ENCODE measurements at regions not wholly inside any gene's neighbourhood (a gene's known extent, or its start where the extent isn't known, plus 50 kb on each side); places are given as distances from the start of the nearest gene placed in this dataset.

DNA sequence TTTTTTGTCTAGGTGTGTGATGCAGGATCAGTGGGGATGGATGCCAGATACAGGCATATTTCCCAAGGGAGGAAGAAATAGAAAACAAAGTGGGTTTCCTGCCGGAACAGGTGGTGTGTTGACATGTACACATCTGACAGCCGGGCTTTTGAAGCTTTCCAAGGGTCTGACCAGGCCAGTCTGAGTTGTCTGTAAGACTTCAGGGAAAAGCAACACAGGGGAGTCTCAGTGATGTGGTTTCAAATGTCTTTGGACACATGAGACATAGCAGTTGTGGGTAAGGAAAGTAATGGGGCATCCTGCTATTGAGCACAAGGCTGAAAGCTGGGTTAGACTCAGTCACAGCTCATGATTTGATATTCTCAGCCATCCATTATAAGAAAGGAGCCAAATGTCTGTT is 274.9 kb downstream of the PIK3R1 start:
- no peak for DNase-seq

DNA sequence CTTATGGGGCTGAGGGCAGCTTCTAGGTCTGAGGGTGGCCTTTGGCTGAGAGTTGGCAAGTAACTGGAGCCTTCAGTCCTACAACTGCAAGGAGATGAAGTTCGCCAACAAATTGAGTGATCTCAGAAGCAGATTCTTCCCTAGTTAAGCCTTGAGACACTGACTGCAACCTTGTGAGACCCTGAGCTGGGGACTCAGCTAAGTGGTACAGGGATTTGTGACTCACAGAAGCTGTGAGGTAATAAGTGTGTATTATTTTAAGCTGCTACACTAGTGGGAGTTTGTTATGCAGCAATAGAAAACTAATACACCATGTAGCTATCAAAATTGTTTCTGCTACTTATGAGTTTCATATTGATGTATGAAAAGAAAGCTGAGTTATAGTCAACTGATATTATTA is 279.2 kb downstream of the PIK3R1 start:
- DNase-seq = no peak

DNA sequence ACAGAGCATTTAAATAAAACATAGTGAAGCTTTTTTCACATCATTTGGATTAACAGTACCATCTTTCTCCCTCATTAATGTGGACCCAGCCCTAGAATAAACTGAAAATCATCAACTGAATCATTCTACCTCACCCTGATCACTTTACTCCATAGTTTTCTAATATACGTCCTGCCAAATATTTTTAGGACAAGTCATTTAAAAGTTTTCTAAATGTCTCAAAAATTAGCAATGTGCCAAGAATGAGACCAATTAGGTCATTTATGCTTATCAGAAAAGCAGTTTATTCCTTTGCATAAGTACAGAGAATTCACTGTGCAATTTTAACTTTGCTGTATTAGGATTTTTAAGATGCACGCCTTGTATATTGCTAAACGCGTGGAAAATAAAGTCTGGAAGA is 284.4 kb downstream of the PIK3R1 start:
- no peak for DNase-seq

DNA sequence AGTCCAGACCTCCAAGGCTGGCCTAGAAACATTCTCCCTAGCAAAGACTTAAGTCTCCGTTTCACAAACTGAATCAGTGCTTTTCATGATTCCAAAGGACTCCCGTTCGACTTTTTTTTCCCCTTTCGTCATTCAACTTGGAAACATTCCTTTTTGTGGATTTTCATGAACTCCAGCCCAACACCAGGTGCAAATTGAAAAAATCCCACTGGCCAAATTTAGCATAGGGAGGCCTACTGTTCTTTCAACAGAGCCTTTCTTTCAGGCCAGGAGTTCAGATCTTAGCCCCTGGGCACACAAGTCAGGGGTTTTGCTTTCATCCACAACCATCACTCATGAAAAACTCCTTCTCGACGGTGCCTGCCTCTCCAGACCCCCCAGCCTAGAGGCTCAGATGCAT is 285.3 kb downstream of the PIK3R1 start:
- DNase-seq = no peak

DNA sequence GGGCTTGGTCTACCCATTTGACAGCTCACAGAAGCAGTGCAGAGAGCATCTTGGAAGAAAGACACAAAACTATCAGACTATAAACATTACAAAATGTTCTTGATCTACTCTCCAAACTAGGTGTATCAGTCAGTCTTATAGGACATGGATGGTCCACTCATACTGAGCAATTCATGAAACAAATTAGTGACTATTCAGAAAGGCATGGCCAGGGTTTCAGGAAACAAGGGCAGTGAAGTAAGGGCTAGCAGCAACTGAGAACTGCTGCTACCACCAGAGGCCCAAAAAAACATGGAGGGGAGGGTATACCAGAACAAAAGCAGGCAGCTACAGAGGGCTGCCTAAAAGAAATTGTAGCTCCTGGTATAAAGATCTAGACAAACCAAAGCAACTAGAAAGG is 287.0 kb downstream of the PIK3R1 start:
- no peak for DNase-seq

DNA sequence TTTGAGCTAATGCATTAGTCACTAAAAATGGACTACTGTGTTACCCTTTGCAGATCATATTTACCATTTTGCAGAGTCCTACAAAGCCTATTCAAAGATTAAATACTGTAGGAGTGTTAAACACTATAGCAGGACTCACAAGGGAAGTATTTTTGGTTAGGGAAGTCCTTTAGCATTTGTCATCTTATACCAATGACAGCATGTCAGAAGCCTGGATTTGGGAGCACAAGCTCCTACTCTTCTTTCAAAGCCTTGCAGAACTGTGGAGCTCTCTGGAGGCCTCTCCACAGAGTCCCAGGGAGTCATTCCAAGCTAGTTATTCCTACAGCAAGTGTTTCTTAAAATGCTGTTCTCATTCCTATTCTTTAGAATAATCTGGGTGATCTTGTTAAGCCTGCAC is 288.8 kb downstream of the PIK3R1 start:
- DNase-seq = no peak

DNA sequence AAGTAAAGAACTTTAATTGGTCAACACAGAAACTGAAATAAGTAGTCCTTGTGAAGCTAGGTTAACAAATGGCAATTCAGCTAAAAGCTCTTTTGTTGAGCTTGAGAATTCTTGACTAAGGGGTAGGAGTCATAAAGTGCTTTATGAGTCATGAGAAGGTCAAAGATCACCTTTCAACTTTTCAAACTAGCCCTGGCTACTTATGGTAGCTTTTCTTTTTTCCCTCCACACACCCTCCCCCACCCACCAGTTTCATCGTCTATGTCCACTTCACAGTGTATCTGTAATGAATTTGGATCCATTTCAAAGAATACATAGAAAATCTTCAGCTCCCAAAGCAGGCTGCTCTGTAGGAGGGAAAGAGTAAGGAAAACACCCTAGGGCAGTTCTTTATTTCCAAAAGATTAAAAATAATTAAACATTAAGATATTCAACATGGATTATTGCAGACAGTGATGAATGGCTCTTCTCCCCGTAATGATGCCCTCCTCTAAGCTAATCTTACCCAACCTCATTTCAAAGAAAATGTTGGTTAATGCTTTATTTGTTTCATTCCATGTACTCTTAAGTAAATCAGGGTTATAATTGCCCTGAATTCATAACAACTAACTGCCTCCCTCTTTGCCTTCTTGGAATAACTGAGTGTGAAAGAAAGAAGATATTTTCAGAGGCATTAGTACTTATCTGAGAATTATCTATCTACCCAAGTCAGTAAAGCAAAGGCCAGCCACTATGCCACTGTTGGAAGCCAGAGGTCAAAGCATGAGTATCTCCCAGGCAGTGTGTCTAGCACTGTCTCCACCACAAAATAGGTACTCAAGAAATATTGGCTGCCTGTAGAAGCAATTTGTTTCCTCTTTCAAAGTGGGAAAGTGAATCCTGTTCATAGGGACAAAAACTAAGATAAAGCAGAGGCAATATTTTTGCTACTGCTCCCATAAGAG is 290.6 kb downstream of the PIK3R1 start:
- no peak for DNase-seq

DNA sequence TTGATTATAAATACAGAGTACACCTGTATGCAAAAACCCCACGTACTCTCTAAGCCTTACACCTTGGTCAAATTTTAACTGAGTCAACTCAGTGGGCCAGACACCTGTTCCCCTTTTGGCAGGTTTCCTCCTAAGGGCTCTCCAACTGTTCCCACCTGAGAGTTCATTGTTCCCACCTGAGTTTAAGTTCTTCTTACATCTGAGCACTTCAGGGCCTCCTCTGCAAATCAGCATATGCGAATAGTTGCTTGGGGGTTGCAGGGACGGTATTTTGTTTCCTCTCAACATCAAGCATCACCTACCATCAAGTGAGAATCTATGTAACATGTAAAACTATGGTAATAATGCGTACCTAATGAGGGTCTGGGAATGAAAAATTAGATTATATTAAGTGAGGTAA is 300.0 kb downstream of the PIK3R1 start:
- DNase-seq = no peak

DNA sequence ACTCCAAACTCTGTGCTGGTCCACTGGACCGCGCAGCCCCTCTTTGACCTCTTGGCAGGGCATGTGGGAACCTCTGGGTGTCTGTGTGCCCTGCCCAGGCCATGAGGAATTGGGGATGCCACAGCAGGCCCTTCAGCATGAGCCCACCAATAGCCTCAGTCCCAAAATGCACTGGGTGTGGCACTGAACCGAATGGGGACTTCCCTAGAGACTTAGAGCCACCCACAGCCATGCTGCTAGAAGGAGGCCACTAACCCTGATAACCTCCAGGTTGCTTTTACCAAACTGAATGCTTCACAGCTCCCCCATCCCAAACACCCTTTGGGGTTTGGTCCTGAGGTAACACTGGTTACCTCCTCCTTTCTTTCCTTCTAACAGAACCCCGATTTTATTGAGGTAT is 302.7 kb downstream of the PIK3R1 start:
- DNase-seq = no peak

DNA sequence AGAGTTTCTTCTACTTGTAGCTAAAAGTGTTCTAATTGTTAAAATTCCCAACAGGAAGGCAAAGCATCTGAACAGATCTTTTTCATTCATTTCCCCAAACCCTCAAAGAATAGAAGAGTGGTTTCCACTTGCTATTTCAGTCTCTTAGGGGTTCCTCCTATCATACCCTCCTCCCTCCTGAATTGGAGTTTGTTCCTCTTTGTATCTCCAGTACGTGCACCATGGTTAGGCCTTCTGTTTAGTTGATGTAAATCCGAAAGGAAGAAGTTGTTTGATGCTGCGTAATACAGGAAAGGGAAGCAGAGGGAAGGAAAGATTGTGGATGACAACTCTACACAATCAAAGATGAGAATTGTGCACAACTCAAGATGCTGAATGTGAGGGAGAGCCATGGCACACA is 303.6 kb downstream of the PIK3R1 start:
- no peak for DNase-seq

DNA sequence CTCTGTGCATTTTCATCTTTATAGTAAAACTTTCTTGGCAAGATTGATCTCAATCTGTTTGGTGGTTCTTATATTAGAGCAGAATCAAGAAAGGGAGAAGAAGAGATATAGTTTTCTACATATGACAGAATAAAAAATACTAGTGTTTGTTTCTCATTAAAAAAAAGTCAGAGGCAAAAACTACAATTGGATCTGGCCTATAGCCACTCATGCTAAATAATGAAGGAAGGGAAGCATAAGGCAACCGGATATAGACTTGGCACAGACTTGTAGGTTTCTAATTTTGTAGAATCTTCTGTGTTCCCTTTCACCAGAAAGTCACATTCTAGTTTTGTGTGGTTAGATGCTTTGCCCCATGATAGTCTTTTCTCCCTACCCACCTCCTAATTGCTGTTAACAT is 306.2 kb downstream of the PIK3R1 start:
- no peak for DNase-seq

DNA sequence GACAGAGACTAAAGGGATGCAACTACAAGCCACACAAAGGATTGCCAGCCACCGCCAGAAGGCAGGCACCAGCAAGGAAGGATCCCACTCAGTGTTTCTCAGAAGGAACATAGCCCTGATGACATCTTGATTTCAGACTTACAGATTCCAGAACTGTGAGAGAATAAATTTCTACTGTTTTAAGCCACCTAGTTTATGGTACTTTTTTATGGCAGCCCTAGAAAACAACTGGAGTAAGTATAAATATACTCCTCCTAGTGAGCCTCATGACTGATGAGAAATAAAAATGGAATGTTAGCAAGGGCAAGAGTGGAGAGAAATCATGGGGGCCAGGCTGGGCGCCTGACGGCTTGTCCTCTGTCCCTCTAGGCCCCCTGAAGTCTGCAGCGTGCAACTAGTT is 307.3 kb downstream of the PIK3R1 start:
- no peak for DNase-seq

DNA sequence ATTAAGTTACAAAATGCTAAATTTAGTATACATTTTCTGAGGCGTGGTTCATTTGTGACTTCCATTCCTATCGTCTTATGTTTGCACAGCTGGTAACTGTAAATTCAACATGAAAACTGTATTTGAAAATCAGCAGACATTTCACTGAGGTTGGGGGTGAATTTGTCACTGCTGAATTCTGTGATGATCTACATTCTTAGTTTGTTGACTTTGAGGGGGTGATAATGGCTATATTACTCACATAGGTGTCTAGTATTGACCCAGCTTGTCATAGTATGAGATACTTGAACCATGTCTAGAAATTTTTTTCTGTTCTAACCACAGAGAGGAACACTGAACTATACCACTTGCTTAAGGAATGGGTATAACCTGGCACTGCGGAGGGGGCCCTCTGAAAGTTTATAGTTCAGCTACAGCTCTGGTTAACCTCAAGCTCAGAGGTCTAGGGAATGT is 313.3 kb downstream of the PIK3R1 start:
- no peak for DNase-seq

DNA sequence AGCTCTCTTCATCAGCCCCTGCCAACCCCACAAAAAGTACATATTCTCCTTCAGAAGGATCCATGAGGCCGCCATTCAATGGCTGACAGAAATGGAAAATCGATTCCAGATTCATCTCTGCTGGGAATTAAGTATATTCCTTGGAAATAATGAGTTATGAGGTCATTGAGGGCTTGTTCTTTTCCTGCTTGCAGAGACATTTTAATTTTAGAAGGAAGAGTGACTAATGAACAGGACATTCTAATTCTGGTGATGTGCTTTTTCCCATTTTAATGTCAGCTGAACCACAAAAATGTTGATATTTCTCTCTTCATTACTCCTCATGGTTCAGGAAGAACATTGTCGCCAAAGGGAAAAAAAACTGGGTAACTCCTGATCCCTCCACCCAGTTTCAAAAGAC is 314.0 kb downstream of the PIK3R1 start:
- no peak for DNase-seq

DNA sequence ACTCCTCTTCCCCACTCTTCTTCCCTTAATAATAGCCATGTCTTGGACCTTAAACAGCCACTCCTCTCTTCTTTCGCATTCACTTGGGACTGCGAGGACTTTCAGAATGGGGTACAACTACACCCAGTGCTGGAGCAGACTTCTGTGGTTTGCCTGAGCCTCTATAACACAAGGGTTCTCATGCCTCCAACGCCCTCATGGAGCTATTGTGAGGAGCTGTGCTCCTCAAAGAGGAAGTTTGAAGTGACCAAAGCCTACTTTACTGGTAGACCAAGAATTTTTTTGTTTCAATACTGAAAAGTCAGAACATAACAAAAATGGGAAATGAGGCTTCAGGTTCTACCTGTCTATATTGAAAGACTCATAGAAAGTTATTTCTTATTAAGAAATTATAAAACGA is 316.4 kb downstream of the PIK3R1 start:
- DNase-seq = no peak

DNA sequence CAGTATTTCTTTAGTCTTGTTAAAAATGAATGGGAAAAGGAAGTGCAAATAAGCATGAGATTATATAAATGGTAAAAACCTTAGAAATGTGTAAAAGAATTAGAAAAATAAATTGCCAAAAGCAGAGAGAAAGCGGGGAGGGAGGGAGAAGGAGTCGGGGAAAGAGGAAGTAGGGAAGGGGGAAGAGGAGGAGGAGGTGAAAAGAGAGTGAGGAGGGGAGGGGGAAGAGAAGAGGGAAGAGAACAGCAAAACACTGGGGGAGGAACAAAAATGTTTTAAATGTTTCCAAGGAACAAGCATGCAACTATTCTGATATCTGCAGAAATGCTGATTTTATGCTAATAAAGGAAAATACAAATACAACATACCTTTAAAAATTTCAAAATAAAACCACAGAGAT is 317.5 kb downstream of the PIK3R1 start:
- no peak for DNase-seq

DNA sequence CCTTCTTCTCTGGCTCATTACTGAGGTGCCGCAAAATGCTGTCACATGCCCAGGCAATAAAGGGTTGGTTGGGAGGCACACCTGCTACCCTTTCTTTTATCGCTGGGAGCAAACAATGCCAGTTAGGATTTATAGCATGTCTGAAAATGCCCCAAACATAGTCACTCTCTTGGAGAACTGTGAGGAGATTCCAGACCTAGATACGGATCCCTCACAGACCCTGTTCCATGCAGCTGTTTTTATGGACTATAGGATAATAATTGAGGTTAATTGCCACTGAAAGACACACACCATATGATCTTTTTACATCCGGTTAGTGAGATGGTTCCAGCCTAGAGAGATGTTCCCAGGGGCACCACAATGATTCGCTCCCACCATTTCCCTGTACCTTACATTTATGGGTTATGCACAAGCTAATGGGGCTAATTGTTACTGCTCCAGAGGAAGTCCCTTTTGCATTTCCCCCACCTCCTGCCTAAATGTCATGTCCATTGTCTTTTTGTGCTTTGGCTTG is 318.1 kb downstream of the PIK3R1 start:
- DNase-seq = no peak

DNA sequence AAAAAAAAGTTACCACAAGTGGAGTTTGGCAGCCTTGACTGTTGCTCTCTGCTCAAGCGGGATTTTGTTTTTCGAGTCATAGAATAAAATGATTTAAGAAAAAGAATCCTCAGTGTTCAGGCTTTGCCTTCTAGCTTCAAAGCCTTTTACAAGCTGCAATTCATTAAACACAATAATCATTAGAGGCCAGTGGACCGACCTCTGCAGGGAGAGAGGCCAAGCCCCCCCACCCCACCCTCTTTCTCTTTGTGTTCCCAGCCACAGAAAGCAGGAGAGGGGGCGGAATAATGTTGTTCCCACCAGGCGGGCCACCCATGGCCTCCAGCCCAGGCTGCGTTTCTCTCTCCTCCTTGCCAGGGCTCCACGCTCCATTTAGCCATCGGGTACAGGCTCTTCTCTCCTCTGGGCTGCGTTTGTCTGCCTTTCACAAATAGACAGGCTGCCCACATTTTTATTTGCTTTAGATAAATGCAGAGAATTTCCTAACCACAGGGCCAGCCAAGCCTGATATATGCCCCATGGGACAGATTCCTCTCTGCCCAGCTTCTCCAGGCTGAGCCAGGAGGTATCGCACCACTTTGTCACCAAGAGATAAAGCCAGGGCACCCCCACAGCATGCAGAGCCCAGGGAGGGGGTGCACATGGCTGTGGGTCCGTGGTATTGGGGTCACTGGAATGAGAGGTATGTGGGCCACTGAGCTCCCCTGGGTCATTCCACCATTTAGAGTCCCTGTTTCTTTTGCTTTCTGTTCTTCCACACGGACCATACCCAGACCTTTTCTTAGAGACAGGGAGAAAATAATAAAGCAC is 318.8 kb downstream of the PIK3R1 start:
- DNase-seq = no peak

DNA sequence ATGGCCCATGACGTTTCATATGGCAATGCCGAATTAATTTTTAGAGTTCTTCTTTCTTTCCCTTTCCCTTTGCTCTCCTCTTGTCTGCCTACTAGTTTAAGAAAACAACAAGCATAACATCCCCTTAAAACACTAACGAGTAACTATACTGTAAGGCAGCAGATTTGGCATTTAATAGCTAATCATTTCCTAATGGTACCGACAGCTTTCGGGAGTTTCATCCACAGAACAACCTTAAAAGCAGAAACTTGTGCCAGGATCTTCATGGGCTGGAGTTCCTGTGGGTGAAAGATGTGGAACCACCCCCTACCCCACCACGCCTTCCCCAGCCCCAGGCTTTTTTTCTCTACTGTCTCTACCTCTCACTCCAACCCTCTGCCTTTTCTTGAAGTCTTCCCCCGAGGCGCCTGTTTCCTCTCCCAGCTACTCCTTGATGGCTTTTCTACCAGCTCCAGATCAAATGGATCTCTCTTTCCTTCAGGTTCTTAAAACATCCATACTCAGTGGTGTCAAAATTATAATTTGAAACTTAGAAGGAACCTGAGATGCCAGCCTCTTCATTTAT is 319.5 kb downstream of the PIK3R1 start:
- DNase-seq = no peak

DNA sequence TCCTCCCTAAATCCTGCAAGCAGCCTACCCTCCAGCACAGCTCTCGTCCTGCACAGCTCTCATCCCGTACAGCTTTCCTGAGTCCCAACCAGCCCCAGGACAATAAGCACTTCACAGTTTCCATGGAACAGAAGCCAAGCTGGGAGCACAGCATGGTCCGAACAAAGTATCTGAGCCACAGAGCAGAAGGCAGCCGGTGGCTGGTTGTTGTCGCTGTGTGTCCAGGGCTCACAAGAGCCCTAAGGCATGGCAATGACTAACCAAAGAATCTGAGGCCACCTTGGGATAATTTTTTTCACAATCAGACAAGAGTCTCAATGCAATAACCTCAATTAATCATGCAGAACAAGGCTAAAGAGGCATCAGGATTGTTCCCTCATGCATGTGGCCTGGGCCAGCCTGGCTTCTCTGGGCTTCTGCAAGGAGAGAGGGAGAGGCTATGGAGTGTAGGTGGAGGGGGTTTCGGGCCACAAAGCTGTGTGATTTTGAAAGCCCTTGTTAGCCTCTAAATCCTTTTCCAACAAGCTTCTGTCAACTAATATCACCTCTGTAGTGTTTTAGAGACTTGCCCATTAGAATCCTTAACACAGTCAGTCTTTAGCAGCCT is 323.4 kb downstream of the PIK3R1 start:
- DNase-seq = no peak

DNA sequence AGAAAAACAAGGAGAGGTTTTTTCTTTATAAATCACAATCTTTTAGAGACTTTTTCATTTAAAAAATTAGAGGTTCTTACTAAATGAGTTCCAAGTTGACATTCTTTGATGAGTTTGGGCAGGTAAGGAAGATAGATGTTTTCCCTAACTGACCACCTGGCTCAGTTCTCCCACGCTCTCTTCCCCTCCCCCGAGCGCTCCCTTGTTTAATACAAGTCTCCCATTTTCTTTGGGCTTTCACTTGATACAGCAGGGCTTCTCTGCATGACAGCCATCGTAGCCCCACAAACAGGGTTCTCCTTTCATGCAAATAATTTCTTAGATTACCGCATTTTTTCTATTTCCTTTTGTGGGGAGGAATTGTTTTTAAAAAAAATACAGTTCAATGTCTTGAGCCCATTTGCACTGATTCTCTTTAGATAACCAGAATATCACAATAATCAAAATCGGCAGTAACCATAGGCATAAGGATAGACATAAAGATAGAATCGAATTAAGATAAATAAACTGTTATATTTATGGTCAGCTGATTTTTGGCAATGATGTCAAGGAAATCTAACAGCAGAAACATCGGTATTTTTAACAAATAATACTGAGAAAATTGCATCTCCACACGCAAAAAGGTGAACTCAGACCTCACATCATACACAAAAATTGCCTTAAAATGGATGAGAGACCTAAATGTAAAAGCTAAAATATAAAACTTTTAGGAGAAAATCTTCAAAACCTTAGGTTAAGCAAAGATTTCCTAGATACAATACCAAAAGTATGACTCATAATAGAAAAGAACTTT is 325.4 kb downstream of the PIK3R1 start:
- DNase-seq = no peak

DNA sequence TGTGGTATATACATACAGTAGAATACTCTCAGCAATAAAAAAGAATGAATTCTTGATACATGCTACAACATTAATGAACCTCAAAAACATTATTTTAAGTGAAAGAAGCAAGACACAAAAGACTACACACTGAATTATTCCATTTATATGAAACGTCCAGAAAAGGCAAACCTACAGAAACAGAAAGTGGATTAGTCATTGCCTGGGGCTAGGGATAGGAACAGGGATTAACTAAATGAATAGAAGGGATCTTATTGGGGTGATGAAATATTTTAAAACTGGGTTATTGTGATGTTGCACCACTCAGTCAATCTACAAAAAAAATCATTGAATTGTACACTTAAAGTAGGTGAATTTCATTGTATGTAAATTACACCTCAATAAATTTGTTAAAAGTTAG is 326.7 kb downstream of the PIK3R1 start:
- DNase-seq = no peak

Measured in activated naive CD4-positive, alpha-beta T cell (primary cell).